GM21360 (cell line): ENCODE measurements at regions not wholly inside any gene's neighbourhood (a gene's known extent, or its start where the extent isn't known, plus 50 kb on each side); places are given as distances from the start of the nearest gene placed in this dataset.
"Not testable (repeated sequence)": the region's sequence is repeated elsewhere in the genome, so short reads cannot be mapped to it uniquely, and the experiment has no call there.

Experiments
- ATAC-seq: cut with Tn5 transposase; IDR thresholded peaks from one replicate; pipeline ENCODE4 v1.9.1; 2021; ENCODE audit warnings: mild to moderate bottlenecking, moderate library complexity; ENCODE audit not compliant: unreplicated experiment

- no peak for ATAC-seq
These were observed 580.4 kb downstream of the ANKRD50 start for GRCh38 chr4:124132161-124132560.

- no peak for ATAC-seq
These were observed 578.8 kb downstream of the ANKRD50 start for GRCh38 chr4:124133753-124134152.

- ATAC-seq: no peak
These were observed 577.1 kb downstream of the ANKRD50 start for GRCh38 chr4:124135409-124135813.

GRCh38 chr4:124139044-124139443 lies 573.5 kb downstream of the ANKRD50 start:
- ATAC-seq: no peak

- ATAC-seq: no peak
These were observed 568.9 kb downstream of the ANKRD50 start for GRCh38 chr4:124143632-124144031.

- no peak for ATAC-seq
These were observed 568.3 kb downstream of the ANKRD50 start for GRCh38 chr4:124144238-124144654.

GRCh38 chr4:124146068-124146467 lies 566.5 kb downstream of the ANKRD50 start:
- ATAC-seq: no peak

GRCh38 chr4:124151031-124151430 lies 561.5 kb downstream of the ANKRD50 start:
- no peak for ATAC-seq

GRCh38 chr4:124152132-124152531 lies 560.4 kb downstream of the ANKRD50 start:
- no peak for ATAC-seq

GRCh38 chr4:124155239-124155638 lies 557.3 kb downstream of the ANKRD50 start:
- ATAC-seq: no peak

GRCh38 chr4:124157396-124158083 lies 555.0 kb downstream of the ANKRD50 start:
- no peak for ATAC-seq

GRCh38 chr4:124163401-124163800 lies 549.1 kb downstream of the ANKRD50 start:
- ATAC-seq: no peak

- no peak for ATAC-seq
These were observed 544.9 kb downstream of the ANKRD50 start for GRCh38 chr4:124167602-124168001.

- not testable (repeated sequence) for ATAC-seq
These were observed 543.0 kb downstream of the ANKRD50 start for GRCh38 chr4:124169524-124169923.

- ATAC-seq: no peak
These were observed 538.6 kb downstream of the ANKRD50 start for GRCh38 chr4:124173912-124174311.

GRCh38 chr4:124177647-124178425 lies 534.7 kb downstream of the ANKRD50 start:
- no peak for ATAC-seq

GRCh38 chr4:124178449-124179021 lies 534.0 kb downstream of the ANKRD50 start:
- ATAC-seq: no peak

- no peak for ATAC-seq
These were observed 532.9 kb downstream of the ANKRD50 start for GRCh38 chr4:124179506-124180186.

- no peak for ATAC-seq
These were observed 531.5 kb downstream of the ANKRD50 start for GRCh38 chr4:124181039-124181438.

GRCh38 chr4:124183231-124183630 lies 529.3 kb downstream of the ANKRD50 start:
- ATAC-seq: no peak

GRCh38 chr4:124183926-124184325 lies 528.6 kb downstream of the ANKRD50 start:
- ATAC-seq: no peak
